ENCODE measurements at regions not wholly inside any gene's neighbourhood (a gene's known extent, or its start where the extent isn't known, plus 50 kb on each side); places are given as distances from the start of the nearest gene placed in this dataset.

GRCh38 chr13:74423434-74423833, 289.2 kb upstream of the KLF12 start:
- no peak for TF ChIP-seq CTCF (IDR thresholded peaks at IDR 0.05)
- TF ChIP-seq POLR2AphosphoS5 (IDR thresholded peaks at IDR 0.05) = no peak
